GM18511 (cell line): ENCODE measurements at regions not wholly inside any gene's neighbourhood (a gene's known extent, or its start where the extent isn't known, plus 50 kb on each side); places are given as distances from the start of the nearest gene placed in this dataset.

Experiments
- ATAC-seq: cut with Tn5 transposase; IDR thresholded peaks from one replicate; pipeline ENCODE4 v1.9.1; 2021; ENCODE audit warnings: mild to moderate bottlenecking, moderate library complexity; ENCODE audit not compliant: unreplicated experiment

- no peak for ATAC-seq
These were observed 230.2 kb downstream of the VRK1 start for GRCh38 chr14:97027256-97027999.

- no peak for ATAC-seq
These were observed 231.2 kb downstream of the VRK1 start for GRCh38 chr14:97028382-97028781.

GRCh38 chr14:97029800-97030199, 232.6 kb downstream of the VRK1 start:
- ATAC-seq = no peak

- ATAC-seq = no peak
These were observed 234.3 kb downstream of the VRK1 start for GRCh38 chr14:97031530-97031929.

- no peak for ATAC-seq
These were observed 236.4 kb downstream of the VRK1 start for GRCh38 chr14:97033556-97034081.

GRCh38 chr14:97036086-97036852, 239.1 kb downstream of the VRK1 start:
- ATAC-seq = no peak

- no peak for ATAC-seq
These were observed 242.7 kb downstream of the VRK1 start for GRCh38 chr14:97039717-97040363.

- ATAC-seq = no peak
These were observed 249.8 kb downstream of the VRK1 start for GRCh38 chr14:97046967-97047366.

- ATAC-seq = no peak
These were observed 254.8 kb downstream of the VRK1 start for GRCh38 chr14:97052001-97052400.

GRCh38 chr14:97053941-97054340, 256.8 kb downstream of the VRK1 start:
- ATAC-seq = no peak

- ATAC-seq = no peak
These were observed 258.2 kb downstream of the VRK1 start for GRCh38 chr14:97055355-97055754.

GRCh38 chr14:97056086-97056485, 258.9 kb downstream of the VRK1 start:
- ATAC-seq = no peak

GRCh38 chr14:97057238-97058073, 260.3 kb downstream of the VRK1 start:
- no peak for ATAC-seq

- no peak for ATAC-seq
These were observed 260.9 kb downstream of the VRK1 start for GRCh38 chr14:97058074-97058467.

- no peak for ATAC-seq
These were observed 261.4 kb downstream of the VRK1 start for GRCh38 chr14:97058589-97058988.

GRCh38 chr14:97061198-97061597, 264.0 kb downstream of the VRK1 start:
- no peak for ATAC-seq

GRCh38 chr14:97061714-97062113, 264.5 kb downstream of the VRK1 start:
- no peak for ATAC-seq

- no peak for ATAC-seq
These were observed 268.3 kb downstream of the VRK1 start for GRCh38 chr14:97065305-97066067.

- no peak for ATAC-seq
These were observed 269.1 kb downstream of the VRK1 start for GRCh38 chr14:97066068-97066899.
